ENCODE measurements at regions not wholly inside any gene's neighbourhood (a gene's known extent, or its start where the extent isn't known, plus 50 kb on each side); places are given as distances from the start of the nearest gene placed in this dataset.
"Not testable (repeated sequence)": the region's sequence is repeated elsewhere in the genome, so short reads cannot be mapped to it uniquely, and the experiment has no call there.

GRCh38 chr10:78438907-78439809 is 405.5 kb downstream of the RPS24 start:
- DNase-seq = no peak

GRCh38 chr10:78441010-78441409 is 407.3 kb downstream of the RPS24 start:
- DNase-seq = no peak

- no peak for DNase-seq
These were observed 408.0 kb downstream of the RPS24 start for GRCh38 chr10:78441694-78442093.

- DNase-seq = no peak
These were observed 409.3 kb downstream of the RPS24 start for GRCh38 chr10:78442836-78443550.

- DNase-seq = no peak
These were observed 410.4 kb downstream of the RPS24 start for GRCh38 chr10:78443900-78444571.

- not testable (repeated sequence) for DNase-seq
These were observed 411.1 kb downstream of the RPS24 start for GRCh38 chr10:78444741-78445140.

- no peak for DNase-seq
These were observed 411.6 kb downstream of the RPS24 start for GRCh38 chr10:78445308-78445707.

GRCh38 chr10:78448470-78448869 is 414.8 kb downstream of the RPS24 start:
- DNase-seq = no peak

GRCh38 chr10:78448994-78449418 is 415.3 kb downstream of the RPS24 start:
- no peak for DNase-seq

- DNase-seq = no peak
These were observed 415.9 kb downstream of the RPS24 start for GRCh38 chr10:78449554-78449953.

- DNase-seq = no peak
These were observed 416.6 kb downstream of the RPS24 start for GRCh38 chr10:78450239-78450638.

GRCh38 chr10:78450807-78451485 is 417.3 kb downstream of the RPS24 start:
- no peak for DNase-seq

GRCh38 chr10:78451592-78451991 is 417.9 kb downstream of the RPS24 start:
- DNase-seq = no peak

- DNase-seq = no peak
These were observed 420.5 kb downstream of the RPS24 start for GRCh38 chr10:78454123-78454645.

- DNase-seq = no peak
These were observed 421.6 kb downstream of the RPS24 start for GRCh38 chr10:78455236-78455635.

- no peak for DNase-seq
These were observed 422.1 kb downstream of the RPS24 start for GRCh38 chr10:78455811-78456210.

GRCh38 chr10:78456649-78457400 is 423.2 kb downstream of the RPS24 start:
- no peak for DNase-seq

- DNase-seq = no peak
These were observed 424.3 kb downstream of the RPS24 start for GRCh38 chr10:78457804-78458482.

GRCh38 chr10:78458983-78459638 is 425.4 kb downstream of the RPS24 start:
- DNase-seq = no peak

GRCh38 chr10:78459639-78460037 is 426.0 kb downstream of the RPS24 start:
- no peak for DNase-seq

All from suppressor macrophage (primary cell).